ENCODE measurements at regions not wholly inside any gene's neighbourhood (a gene's known extent, or its start where the extent isn't known, plus 50 kb on each side); places are given as distances from the start of the nearest gene placed in this dataset.
A peak's percentile ranks its signal among the peaks of the same experiment; 100 is the strongest.

GRCh38 chr13:67619351-67619994 lies 389.3 kb upstream of the PCDH9 start:
- Histone ChIP-seq H3K36me3 (ENCODE audit: insufficient read depth, low read length) (no peaks in the 10 kb centered on the region), H3K9ac (ENCODE audit: insufficient read length) (no peak overlapping the region), H3K27ac (peak overlapping the region; percentile 80; the same call in 1 of the 2 replicates), H3K9me3 (ENCODE audit: low read depth, low read length) (no peaks in the 10 kb centered on the region), H3K4me3 (no peak overlapping the region)
- TF ChIP-seq POLR2AphosphoS5 (IDR thresholded peaks at IDR 0.05; ENCODE audit: borderline replicate concordance, low read depth, low read length) (no peak), EZH2 (IDR thresholded peaks at IDR 0.05) (no peak), FOXP2 (optimal IDR thresholded peaks at IDR 0.05; ENCODE audit: control extremely low read depth, extremely low read length, insufficient read depth) (no peak)
- DNase-seq (ENCODE audit: low read depth, low spot score): no peak

GRCh38 chr13:67614579-67614978 lies 384.4 kb upstream of the PCDH9 start:
- no peak overlapping the region for H3K27ac ChIP-seq
- H3K9me3 ChIP-seq (ENCODE audit: low read depth, low read length): no peaks in the 10 kb centered on the region

DNA sequence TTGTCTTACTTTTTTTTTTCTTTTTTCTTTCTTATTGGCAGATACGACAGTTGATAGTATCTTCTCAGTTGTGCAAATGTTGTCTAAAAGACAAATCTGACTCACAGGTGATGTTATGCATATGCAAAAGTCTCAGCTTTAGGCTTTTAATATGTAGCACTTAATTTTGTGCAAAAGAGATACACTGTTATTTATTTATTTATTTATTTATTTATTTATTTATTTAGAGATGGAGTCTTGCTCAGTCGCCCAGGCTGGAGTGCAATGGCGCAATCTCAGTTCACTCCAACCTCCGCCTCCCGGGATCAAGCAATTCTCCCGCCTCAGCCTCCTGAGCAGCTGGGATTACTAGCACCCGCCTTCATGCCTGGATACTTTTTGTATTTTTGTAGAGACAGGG lies 383.9 kb upstream of the PCDH9 start:
- TF ChIP-seq FOXP2 (optimal IDR thresholded peaks at IDR 0.05; ENCODE audit: control extremely low read depth, extremely low read length, insufficient read depth) (no peak), POLR2AphosphoS5 (IDR thresholded peaks at IDR 0.05; ENCODE audit: borderline replicate concordance, low read depth, low read length) (no peak), EZH2 (IDR thresholded peaks at IDR 0.05) (no peak)
- H3K4me3 ChIP-seq: no peak overlapping the region
- no peak for DNase-seq (ENCODE audit: low read depth, low spot score)
- H3K36me3 ChIP-seq (ENCODE audit: insufficient read depth, low read length): no peaks in the 10 kb centered on the region
- no peaks in the 10 kb centered on the region for H3K9me3 ChIP-seq (ENCODE audit: low read depth, low read length)
- H3K27ac ChIP-seq: no peak overlapping the region
- H3K9ac ChIP-seq (ENCODE audit: insufficient read length): no peak overlapping the region

More at GRCh38 chr13:67614579-67614978, 384.4 kb upstream of the PCDH9 start:
- DNase-seq (ENCODE audit: low read depth, low spot score): no peak
- Histone ChIP-seq H3K4me3 (no peak overlapping the region), H3K36me3 (ENCODE audit: insufficient read depth, low read length) (no peaks in the 10 kb centered on the region), H3K9ac (ENCODE audit: insufficient read length) (no peak overlapping the region)
- no peak for TF ChIP-seq FOXP2 (optimal IDR thresholded peaks at IDR 0.05; ENCODE audit: control extremely low read depth, extremely low read length, insufficient read depth)
- no peak for TF ChIP-seq POLR2AphosphoS5 (IDR thresholded peaks at IDR 0.05; ENCODE audit: borderline replicate concordance, low read depth, low read length)
- TF ChIP-seq EZH2 (IDR thresholded peaks at IDR 0.05): no peak

GRCh38 chr13:67588607-67589006 lies 358.5 kb upstream of the PCDH9 start:
- H3K27ac ChIP-seq: peak overlapping the region; percentile 98
- TF ChIP-seq POLR2AphosphoS5 (IDR thresholded peaks at IDR 0.05; ENCODE audit: borderline replicate concordance, low read depth, low read length) (no peak), EZH2 (IDR thresholded peaks at IDR 0.05) (no peak), FOXP2 (optimal IDR thresholded peaks at IDR 0.05; ENCODE audit: control extremely low read depth, extremely low read length, insufficient read depth) (no peak)
- no peak for DNase-seq (ENCODE audit: low read depth, low spot score)
- no peak overlapping the region for H3K9ac ChIP-seq (ENCODE audit: insufficient read length)
- H3K9me3 ChIP-seq (ENCODE audit: low read depth, low read length): no peaks in the 10 kb centered on the region
- H3K4me3 ChIP-seq: no peak overlapping the region
- no peaks in the 10 kb centered on the region for H3K36me3 ChIP-seq (ENCODE audit: insufficient read depth, low read length)

- Histone ChIP-seq H3K4me3 (no peak overlapping the region), H3K9ac (ENCODE audit: insufficient read length) (no peak overlapping the region), H3K36me3 (ENCODE audit: insufficient read depth, low read length) (no peaks in the 10 kb centered on the region), H3K9me3 (ENCODE audit: low read depth, low read length) (0 out of 2 replicates have a peak, but pooled peaks cover 5% of the 10 kb centered on the region), H3K27ac (no peak overlapping the region)
- no peak for DNase-seq (ENCODE audit: low read depth, low spot score)
- TF ChIP-seq EZH2 (IDR thresholded peaks at IDR 0.05): no peak
- no peak for TF ChIP-seq POLR2AphosphoS5 (IDR thresholded peaks at IDR 0.05; ENCODE audit: borderline replicate concordance, low read depth, low read length)
- TF ChIP-seq FOXP2 (optimal IDR thresholded peaks at IDR 0.05; ENCODE audit: control extremely low read depth, extremely low read length, insufficient read depth): no peak
Measured at GRCh38 chr13:67577361-67577760, 347.2 kb upstream of the PCDH9 start.

GRCh38 chr13:67574320-67575233 lies 344.4 kb upstream of the PCDH9 start:
- H3K36me3 ChIP-seq (ENCODE audit: insufficient read depth, low read length): no peaks in the 10 kb centered on the region
- TF ChIP-seq EZH2 (IDR thresholded peaks at IDR 0.05) (no peak), FOXP2 (optimal IDR thresholded peaks at IDR 0.05; ENCODE audit: control extremely low read depth, extremely low read length, insufficient read depth) (no peak), POLR2AphosphoS5 (IDR thresholded peaks at IDR 0.05; ENCODE audit: borderline replicate concordance, low read depth, low read length) (no peak)
- 0 out of 2 replicates have a peak, but pooled peaks cover 5% of the 10 kb centered on the region for H3K9me3 ChIP-seq (ENCODE audit: low read depth, low read length)
- H3K9ac ChIP-seq (ENCODE audit: insufficient read length): no peak overlapping the region
- H3K27ac ChIP-seq: no peak overlapping the region
- H3K4me3 ChIP-seq: no peak overlapping the region
- peak; percentile 20 for DNase-seq (ENCODE audit: low read depth, low spot score)

DNA sequence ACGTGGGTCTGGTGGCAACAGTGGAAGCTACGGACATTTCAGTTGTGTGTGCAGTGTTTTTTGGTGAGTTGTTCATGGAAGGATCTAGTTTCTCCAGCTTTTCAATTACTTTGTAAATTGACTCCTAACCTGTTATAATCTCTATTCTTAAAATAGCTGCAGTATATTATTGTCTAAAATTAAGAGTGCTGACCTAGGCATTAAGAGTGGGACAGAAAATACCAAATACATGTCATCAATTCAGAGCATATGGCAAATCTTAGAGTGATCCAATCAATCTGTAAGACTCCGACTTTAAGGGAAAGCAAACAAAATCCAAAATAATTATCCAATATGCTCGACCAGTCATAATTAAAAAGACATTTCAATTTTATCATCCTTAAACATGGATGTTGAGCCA lies 338.1 kb upstream of the PCDH9 start:
- TF ChIP-seq EZH2 (IDR thresholded peaks at IDR 0.05) (no peak), FOXP2 (optimal IDR thresholded peaks at IDR 0.05; ENCODE audit: control extremely low read depth, extremely low read length, insufficient read depth) (no peak), POLR2AphosphoS5 (IDR thresholded peaks at IDR 0.05; ENCODE audit: borderline replicate concordance, low read depth, low read length) (no peak)
- Histone ChIP-seq H3K9me3 (ENCODE audit: low read depth, low read length) (no peaks in the 10 kb centered on the region), H3K4me3 (no peak overlapping the region), H3K36me3 (ENCODE audit: insufficient read depth, low read length) (no peaks in the 10 kb centered on the region), H3K27ac (no peak overlapping the region), H3K9ac (ENCODE audit: insufficient read length) (no peak overlapping the region)
- DNase-seq (ENCODE audit: low read depth, low spot score): no peak

DNA sequence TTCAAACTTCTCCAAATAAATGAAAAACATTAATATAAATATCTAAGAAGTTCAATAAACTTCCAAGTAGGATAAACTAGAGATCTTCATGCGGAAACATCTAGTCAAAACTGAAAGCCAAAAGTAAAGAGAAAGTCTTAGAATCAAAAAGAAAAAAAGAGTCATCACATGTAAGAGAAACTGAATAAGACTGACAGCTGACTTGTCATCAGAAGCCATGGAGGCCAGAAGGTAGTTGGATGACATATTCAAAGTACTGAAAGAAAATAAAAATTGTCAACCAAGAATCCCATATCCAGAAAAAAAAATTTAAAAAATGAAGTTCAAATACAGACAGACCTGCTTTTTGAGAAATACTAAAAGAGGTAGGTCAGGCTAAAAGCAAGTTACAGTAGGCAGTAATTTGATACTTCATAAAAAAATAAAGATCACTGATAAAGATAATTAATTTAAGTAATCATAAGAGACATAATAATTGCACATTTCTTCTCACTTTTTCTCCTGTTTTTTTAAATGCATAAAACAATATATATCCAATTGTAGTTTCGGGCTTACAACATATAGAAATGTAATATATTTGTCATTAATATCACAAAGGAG lies 327.6 kb upstream of the PCDH9 start:
- no peak for DNase-seq (ENCODE audit: low read depth, low spot score)
- H3K36me3 ChIP-seq (ENCODE audit: insufficient read depth, low read length): no peaks in the 10 kb centered on the region
- TF ChIP-seq POLR2AphosphoS5 (IDR thresholded peaks at IDR 0.05; ENCODE audit: borderline replicate concordance, low read depth, low read length) (no peak), FOXP2 (optimal IDR thresholded peaks at IDR 0.05; ENCODE audit: control extremely low read depth, extremely low read length, insufficient read depth) (no peak), EZH2 (IDR thresholded peaks at IDR 0.05) (no peak)
- no peak overlapping the region for H3K4me3 ChIP-seq
- H3K9me3 ChIP-seq (ENCODE audit: low read depth, low read length): peaks cover 4% of the 10 kb centered on the region; the same call in 1 of the 2 replicates
- H3K9ac ChIP-seq (ENCODE audit: insufficient read length): no peak overlapping the region
- H3K27ac ChIP-seq: no peak overlapping the region

All from SK-N-MC (cell line).